Peyer's patch (tissue), 4 donors: ENCODE measurements at regions not wholly inside any gene's neighbourhood (a gene's known extent, or its start where the extent isn't known, plus 50 kb on each side); places are given as distances from the start of the nearest gene placed in this dataset.

Experiments
- CTCF ChIP-seq, 6 experiments: fragments of 450-650 bp in 4 of 6; fragments of 200-600 bp in 2 of 6; sonication (generic) in 1 of 6; IDR thresholded peaks; one replicate each; pipeline ENCODE4 v1.5.1; 2017 to 2019; ENCODE audit warnings: antibody characterized with exemption in 6 of 6, mild to moderate bottlenecking in 3 of 6, moderate library complexity in 1 of 6
- POLR2A ChIP-seq, 2 donors: fragments of 450-650 bp; IDR thresholded peaks; one replicate each; pipeline ENCODE4 v1.5.1; 2017; ENCODE audit warnings: antibody characterized with exemption in 2 of 2, mild to moderate bottlenecking in 2 of 2, moderate library complexity in 2 of 2

- TF ChIP-seq POLR2A (IDR thresholded peaks at IDR 0.05) (no peak), CTCF (IDR thresholded peaks at IDR 0.05) (no peak)
Measured at GRCh38 chr6:53741034-53741823, 53.6 kb upstream of the LRRC1 start.
